ENCODE measurements at regions not wholly inside any gene's neighbourhood (a gene's known extent, or its start where the extent isn't known, plus 50 kb on each side); places are given as distances from the start of the nearest gene placed in this dataset.

GRCh38 chr1:184221087-184221486 is 165.7 kb upstream of the C1orf21 start:
- DNase-seq, result no peak

- DNase-seq, result no peak
Measured at GRCh38 chr1:184222652-184223052, 164.2 kb upstream of the C1orf21 start.

GRCh38 chr1:184223216-184223615 is 163.6 kb upstream of the C1orf21 start:
- no peak for DNase-seq

DNA sequence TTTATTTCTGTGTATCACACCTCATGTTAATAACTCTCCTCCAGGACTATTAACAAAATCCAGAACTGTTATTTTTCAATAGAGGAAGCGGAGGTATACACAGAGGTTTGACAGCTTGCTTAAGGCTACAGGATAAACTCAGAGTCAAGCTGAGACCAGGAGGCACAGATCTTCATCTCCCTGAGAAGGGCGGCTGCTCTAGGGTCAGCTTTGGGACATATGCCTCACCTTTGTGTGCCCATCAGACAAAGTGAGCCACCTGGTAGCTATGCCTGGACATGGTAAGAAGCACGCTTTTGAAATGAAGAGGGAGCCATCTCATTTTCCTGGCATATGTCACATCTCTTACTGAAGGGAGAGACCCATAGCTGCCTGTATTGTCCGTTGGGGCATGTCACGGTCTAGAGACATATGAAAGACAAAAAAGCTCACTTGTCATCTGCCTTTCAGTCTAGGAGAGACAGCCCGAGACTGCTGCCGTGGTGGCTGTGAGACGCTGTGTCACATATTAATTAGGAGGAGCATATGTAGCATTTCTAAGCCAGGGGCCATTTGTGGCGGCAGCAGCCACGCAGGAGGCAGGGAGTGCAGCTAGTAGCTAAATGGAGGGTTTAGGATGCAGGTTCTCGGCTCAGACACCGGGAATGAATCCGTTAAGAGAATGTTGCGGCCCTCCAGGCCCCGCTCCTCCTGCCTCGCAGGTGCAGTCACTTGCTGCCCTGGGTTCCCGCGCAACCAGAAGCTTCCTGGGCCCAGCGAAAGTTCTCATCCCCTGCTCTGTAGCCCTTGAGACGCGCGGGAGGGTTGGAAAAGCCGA is 161.3 kb upstream of the C1orf21 start:
- no peak for DNase-seq

DNA sequence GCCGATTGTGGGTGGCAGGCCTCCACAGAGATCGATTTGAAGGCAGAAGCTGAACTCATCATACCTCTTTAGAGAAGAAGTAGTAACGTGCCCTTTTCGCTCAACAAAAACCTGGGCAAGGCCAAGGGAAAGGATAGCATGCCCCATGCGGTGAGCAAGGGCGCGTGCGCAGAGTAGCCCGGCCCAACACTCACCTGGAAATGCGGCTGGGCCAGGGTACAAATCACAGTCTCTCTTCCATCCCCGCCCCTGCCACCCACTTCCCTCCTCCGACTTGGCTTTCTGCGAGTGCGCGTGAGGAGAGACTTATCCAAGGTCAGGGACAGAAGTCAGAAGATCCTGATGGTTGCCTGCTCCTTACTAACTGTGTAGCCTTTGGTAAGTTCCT is 160.7 kb upstream of the C1orf21 start:
- no peak for DNase-seq

GRCh38 chr1:184228558-184228957 is 158.3 kb upstream of the C1orf21 start:
- no peak for DNase-seq

DNA sequence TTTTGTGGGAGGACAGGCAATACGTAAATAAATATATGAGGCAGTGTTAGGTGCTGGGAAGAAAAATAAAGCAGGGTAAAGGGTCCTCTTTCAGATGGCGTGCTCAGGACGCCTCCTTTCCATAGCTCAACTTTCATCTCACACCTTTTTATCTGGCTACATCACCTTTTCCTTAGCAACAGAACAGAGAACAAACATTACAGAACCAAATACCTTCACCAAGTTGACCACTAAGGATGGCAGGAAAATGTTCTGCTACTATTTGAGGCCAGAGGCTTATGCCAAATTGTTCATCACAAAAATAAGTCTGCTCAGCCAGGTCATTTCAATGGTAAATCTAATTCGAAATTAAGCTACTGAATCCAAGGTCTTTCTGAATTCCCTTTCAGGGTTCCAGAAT is 149.2 kb upstream of the C1orf21 start:
- no peak for DNase-seq

- no peak for DNase-seq
Measured at GRCh38 chr1:184241446-184241845, 145.4 kb upstream of the C1orf21 start.

- no peak for DNase-seq
Measured at GRCh38 chr1:184242507-184242943, 144.3 kb upstream of the C1orf21 start.

- no peak for DNase-seq
Measured at GRCh38 chr1:184244962-184245361, 141.9 kb upstream of the C1orf21 start.

DNA sequence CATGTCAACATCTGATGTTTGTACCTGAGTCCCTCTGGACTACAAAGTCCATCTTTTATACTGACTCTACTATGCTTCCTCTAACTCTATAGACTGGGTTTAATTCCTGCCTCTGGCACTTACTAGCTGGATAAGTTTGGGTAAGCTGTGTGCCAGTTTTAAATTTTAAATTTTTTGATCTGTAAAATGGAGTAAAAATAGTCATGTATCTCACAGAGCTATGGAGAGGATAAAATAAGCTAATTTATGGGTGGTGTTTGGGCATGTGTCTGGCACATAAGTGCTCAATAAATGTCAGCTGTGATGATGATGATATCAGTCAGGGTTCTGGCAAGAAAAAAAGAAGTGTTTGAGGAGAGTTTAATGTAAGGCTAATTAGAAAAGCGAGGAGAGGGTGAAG is 139.2 kb upstream of the C1orf21 start:
- DNase-seq, result no peak

GRCh38 chr1:184253921-184254320 is 132.9 kb upstream of the C1orf21 start:
- DNase-seq, result no peak

DNA sequence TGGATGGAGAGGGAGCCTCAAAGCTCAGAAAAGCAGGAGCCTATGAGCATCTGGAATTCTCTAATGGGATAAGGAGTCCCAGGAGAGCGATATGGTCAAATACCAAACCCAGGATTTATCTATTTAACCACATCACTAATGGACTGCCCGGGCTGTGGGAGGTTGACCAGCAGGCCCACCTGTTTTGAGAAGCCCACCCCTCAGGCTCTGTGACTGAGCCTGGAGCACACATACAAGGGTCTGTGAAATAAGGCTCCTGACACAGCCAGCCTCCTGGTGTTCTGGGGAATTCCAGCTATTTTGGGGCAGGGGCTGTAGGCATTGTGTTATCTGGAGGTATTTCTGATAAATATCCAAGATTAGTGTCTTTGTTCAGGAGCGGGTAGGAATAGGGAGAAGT is 132.0 kb upstream of the C1orf21 start:
- DNase-seq, result no peak

DNA sequence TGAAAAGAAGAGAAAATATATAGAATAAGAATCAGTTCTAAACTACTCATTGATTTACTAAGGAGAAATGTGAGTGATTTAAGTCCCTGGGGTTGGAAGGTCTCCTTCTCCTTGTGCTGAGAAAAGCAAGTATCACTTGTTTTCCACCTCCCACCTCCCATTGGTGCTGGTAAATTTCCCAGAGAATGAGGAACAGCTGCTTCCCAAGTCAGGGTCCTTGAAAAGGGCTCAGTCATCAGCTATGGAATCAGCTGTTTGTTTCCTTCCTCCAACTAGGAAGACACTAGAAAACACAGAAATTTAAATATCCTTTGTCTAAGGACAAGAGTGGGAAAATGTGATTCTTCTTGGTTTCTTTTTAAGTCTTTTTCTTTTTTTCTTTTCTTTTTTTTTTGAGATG is 131.3 kb upstream of the C1orf21 start:
- DNase-seq, result no peak

DNA sequence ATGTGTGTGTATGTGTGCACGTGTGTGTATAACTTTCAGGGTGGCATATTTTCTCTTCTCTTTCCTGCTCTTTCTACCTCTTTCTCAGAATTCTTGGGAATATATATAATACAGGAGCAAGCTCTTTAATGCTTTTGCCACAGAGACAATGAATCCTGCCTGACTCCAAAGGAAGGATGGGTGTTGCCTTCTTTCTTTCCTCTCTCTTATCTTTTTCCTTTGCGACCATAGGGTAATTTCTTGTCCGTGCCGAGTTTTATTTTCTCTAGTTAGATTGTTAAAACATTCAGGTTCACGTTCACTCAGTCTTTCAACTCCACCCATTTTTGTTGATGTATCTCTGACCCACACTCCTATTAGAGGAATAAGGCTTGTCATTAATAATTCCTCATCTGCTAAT is 129.0 kb upstream of the C1orf21 start:
- no peak for DNase-seq

DNA sequence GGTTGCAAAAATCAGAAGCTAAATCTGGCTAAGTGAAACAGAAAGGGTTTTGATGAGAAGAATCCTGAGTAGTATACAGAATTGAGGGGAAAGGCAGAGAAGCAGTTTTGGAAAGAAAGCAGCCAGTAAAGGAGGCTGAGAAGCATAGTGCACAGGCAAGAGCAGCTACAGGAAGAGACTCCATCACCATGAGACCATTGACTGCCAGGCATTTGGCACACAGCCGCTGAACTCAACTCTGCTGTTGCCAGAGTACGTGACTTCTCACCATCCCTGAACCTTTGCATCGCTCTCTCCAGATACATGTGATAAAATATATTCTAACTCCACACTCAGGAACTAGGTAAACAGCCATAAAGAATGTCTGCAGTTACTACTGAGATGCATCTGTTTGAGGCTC is 128.3 kb upstream of the C1orf21 start:
- no peak for DNase-seq

DNA sequence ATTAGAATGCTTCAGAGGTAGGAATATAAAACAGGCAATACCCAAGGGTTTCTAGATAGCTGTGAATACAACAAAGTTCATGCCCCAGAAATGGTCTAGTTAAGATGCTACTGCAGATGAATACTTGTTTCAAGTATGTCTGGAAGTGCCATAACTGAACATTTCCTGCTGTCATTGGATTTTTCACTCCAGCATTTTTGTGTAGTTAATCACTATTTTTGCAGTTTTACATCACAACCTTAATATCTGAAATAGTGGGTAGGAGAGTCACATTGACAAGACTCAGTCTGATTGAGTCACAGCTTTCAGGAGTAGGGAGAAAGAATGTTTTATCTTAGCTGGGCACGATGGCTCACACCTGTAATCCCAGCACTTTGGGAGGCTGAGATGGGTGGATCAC is 126.4 kb upstream of the C1orf21 start:
- DNase-seq, result no peak

GRCh38 chr1:184262109-184262508 is 124.7 kb upstream of the C1orf21 start:
- no peak for DNase-seq

DNA sequence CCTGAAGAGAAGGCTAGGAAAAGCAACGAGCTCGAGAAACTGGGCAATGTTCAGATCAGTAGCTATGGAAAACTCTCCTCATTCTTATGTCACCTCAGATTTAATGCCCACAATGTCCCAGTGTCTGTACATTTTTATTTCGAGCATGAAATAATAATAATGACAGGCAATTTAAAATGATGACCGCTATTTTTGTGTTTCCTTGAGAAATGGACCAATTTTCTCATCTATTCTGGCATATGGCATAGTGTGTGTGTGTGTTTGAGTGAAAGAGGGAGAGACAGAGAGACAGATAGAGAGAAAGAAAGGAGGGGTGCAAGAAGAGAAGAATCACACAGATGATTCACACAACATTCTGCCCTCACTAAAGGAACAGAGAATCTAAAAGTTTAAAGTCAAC is 119.1 kb upstream of the C1orf21 start:
- DNase-seq, result no peak

DNA sequence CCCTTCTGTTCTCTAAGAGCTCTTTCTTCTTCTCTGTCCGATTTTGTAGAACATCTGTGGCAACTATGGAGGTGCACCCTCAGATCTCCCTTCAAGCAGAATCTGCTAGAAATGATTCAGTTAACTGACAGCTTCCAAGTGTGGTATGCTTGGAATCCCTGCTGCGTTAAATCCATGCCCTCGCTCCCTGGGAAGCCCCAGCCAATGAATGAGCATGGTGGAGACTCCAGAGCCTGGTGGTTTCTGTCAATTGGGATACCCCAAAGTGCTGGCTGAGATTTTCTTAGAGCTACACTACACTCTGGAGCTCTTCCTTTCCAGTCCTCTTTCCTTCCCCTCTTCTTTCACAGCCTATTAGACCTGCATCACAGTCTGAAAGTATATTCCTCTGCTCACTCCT is 116.3 kb upstream of the C1orf21 start:
- no peak for DNase-seq

DNA sequence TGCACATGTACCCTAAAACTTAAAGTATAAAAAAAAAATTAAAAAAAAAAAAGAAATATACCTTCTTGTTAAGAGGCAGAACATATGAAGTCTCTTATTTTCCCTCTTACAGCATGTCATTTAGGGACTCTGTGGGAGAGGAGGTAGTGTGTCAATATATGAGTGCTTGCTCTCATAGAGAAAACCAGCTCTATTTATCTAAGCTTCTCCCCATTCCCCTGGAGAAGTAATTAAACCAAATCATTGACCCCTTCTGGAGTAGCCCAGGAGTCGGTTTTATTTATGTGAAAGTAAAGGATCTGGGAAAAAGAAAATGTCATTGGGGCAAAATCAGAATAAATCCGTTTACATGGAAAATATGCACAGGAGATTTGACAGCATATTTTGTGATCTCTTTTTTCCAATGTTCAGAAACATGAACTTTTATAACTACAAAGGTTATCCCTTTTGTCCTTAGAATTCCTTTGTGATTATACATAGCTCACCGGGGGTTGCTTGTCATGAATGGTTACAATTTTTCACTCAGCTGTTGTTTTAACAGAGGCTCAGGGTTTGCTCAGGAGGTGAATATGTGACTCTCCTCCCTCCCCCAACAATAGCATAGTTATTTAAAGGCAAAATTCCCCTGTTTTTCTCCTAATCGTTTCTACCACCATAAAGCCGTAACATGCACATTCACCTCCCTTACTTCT is 114.5 kb upstream of the C1orf21 start:
- no peak for DNase-seq

GRCh38 chr1:184276416-184276815 is 110.4 kb upstream of the C1orf21 start:
- DNase-seq, result no peak

GRCh38 chr1:184279911-184280458 is 106.8 kb upstream of the C1orf21 start:
- DNase-seq, result no peak

GRCh38 chr1:184283999-184284398 is 102.8 kb upstream of the C1orf21 start:
- no peak for DNase-seq

Measured in left hindlimb (tissue), 1 donor.